Glomerular endothelial cell (primary cell): ENCODE measurements at regions not wholly inside any gene's neighbourhood (a gene's known extent, or its start where the extent isn't known, plus 50 kb on each side); places are given as distances from the start of the nearest gene placed in this dataset.
"Not testable (repeated sequence)": the region's sequence is repeated elsewhere in the genome, so short reads cannot be mapped to it uniquely, and the experiment has no call there.

ENCODE experiments used
- DNase-seq: peaks from one replicate; pipeline ENCODE4 v3.0.0-alpha.2; 2011; ENCODE audit warnings: low read depth, low spot score; ENCODE audit errors: extremely low read depth

DNA sequence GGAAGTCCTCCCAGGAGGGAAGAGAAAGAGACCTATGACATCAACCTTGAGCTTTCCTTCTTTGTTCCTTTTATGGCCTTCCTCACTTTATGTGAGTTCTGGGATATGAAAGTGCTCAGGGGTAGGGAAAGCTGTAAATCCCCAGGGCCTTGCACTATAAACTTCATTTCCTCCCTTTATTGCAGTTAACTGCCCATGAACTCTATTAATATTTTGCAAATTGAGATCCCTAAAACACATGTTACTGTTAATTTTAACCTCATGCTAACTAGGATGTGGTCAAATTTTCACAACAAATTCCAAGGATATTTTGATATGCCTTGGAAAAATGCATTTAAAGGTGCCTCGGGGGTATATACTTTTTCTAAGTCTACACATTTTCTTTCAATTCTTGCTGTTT is 359.9 kb downstream of the OSR1 start:
- DNase-seq: no peak

DNA sequence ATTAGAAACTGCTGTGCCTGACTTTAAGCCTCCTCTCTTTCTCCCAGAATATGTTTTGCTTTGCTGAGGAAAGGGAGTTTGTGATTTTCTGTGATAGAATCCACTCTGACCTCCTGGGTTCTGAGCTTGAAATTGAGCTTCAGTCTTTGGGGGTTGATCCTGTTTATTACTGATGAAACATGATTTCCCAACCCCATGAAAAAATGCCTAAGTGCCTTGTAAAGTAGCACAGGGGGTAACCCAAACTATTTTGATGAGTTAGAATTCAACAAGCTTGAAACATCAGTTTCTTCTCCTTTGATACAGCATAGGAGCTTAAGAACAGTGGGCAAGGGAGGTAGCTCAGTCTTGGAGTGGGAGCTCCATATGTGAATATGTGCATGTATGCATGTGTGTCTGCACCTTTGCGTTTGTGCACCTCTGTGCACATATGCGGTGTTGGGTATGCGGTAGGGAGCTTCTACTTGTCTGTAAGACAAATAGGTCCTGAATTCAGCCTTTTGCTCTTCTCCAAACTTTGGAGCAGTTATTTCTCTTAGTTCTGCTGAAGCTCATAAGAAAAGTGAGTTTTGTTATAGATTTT is 364.6 kb downstream of the OSR1 start:
- DNase-seq: no peak

DNA sequence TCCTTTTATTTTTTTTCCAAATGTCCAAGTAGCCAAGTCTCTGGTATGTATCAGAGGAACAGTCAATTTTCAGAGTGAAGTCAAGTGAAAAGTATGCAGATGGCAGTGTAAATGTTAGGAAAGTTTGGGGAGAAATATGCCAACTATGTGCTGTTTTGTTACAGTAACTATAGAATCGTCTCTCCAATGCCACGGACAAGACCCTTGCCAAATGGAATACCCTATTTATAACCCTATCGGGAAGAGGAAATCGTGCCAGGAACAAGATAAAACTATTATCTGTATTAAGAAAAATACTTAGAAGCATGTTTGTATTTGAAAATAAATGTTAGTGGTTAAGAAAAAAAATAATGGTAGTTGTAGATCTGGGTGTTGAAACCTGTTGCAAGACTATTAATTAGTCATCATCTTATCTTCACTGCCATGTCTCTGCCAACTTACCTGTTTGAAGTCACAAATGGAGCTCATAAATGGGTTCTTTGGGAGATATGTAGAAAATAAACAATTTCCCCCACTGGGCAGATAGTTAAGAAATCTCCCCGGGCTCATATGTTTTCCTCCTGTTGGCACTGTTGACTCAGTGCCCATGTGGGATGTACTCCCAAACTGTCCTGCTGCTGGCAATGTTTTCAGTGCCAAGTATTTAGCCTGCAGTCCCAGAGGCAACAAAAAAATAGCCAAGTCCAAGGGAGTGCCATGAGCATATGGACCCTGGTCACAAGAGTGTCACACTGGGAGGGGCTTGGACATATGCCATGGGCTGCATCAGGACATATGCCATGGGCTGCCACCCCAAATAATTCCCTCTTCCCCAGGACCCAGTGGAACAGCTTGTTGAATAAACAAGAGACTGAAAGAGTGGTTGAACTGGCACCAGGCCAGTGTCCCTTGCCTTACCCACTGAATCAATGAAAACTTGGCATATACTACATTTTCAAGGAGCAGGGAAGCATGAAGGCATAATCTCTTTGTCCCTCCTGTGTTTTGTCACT is 366.9 kb downstream of the OSR1 start:
- DNase-seq: no peak

DNA sequence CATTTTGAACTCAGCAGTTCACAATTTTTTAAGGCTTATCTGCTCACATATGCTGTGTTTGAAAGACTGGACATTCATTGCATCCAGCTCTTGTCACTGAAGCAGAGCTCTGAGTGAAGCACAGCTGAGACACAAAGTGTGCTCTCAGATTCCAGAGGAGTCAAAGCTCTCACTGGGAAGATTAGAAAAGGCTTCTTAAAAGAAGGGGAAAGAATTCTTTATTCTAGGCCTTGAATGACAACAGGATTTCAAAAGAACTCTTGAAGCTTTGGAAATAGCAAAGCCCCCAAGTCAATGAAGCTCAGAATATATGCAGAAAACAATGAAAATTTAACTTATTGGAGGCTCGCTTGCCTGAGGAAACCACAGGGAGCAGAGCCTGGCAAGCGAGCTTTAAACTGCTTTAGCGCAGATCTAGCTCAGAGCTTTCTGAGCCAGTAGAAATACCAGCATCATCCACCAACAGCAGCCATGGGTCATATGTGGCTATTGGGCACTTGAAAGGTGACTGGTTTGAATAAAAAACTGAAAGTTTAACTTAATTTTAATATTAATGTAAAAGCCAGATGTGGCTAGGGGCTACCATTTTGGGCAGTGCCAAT is 369.7 kb downstream of the OSR1 start:
- no peak for DNase-seq

DNA sequence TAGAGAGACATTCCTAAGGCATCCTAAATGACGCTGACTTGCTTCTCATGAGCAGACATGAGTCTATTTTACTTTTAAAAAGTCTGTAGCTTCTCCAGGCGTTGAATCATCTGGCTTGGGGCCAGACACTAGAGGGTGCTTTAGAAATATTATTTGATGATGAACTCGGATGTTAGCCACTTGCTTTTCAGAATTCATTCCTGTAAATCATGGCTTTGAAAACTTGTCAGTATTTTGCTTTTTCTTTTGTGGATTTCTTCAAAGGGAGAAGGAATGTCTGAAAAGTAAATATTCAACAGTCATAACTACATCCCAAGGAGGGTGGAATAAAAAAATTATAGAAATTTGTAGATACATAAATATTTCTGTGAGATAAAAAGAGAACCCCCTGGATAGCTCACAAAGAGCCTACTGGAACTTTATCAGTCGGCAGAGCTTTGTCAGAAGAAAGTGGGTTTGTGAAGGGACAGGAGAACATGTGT is 370.8 kb downstream of the OSR1 start:
- DNase-seq: no peak

DNA sequence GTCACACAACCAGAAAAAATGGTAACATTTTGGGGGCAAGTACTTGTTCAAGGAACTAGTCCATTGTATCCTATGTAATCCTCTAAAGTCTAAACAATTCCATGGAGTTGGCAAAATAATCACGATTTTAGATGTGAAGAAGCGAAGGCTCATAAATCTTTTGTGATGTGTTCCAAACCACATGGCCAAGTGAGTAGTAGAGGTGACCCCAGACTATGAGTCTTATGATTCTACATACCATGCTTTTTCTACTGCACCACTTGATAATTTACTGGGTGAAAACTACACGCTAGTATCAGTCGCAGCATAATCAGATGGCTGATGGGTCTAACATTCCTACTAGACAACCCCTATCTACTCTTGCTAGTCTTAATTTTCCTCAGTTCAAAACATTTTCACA is 371.4 kb downstream of the OSR1 start:
- no peak for DNase-seq

DNA sequence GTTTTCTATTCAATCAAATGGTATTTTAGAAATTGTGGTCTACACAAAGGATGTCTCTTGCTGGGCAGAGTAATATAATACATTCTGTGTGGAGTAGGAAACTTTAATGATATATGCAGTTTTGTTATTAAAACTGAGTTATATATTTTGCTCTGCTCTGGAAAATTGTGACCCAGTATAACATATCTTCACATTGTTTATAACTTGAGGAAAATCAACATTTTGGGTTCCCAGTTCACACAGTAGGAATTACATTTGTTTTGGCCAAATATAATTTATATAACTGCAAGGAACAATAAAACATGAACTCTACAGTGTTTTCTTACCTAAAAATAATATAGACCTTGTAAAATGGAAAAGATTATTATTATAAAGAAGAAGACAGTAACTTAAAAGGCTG is 372.4 kb downstream of the OSR1 start:
- no peak for DNase-seq

DNA sequence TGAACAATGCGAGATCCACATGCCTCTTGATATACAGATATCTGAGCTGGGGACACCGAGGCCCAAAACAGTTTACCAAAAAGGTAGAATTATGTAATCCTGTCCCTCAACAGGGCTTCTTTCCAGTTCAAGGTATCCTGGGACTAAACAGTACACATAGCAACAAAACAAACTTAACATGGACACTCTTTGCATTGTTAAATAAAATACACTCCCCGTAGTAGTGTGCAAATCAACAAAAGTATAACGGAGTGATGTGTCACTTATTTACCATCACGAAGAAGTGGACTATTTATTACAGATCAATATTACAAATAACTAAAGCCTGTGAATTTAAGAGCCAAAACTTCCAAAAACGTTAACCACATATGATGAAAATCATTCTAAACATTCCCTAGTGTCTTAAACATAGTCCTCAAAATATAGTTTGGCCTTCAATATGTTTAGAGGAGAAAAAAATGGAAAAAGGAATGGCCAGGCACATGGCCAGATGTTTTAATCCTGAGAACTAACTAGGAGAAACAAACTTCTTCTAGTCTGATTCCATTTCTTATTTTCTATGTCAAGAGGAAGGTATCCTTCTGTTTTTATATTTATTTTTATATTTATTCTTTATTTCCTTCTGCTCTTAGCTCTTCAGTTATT is 377.5 kb downstream of the OSR1 start:
- no peak for DNase-seq

DNA sequence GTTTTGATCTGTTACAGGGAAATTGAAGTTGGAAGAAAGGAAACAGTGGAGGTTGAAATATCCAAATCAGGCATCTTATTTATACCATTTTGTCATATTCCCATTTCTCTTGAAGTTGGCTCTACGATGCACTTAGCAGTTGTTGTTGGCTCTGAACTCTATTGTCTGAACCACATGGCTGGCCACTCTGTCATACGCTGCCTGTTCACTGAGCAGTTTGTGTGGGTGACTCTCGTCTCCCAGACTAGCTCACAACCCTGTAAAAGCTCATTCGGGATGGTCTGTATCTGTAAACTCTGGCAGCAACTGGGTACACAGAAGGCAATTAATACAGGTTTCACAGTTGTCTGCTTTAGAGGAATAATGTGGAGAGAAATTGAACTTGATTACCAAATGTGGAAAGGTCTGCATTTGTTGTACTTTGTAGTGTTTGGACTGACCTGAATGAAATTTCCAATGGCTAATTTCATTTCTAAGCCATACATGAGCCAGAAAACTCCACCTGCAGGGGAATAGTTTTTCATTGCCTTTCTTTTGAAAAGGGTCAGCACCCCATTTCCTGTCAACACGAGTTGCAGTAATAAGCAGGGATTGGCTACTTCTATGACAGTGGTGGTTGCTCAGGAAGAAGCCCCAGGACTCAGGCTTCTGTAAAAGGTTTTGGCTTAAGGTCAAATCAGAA is 378.2 kb downstream of the OSR1 start:
- DNase-seq: no peak

DNA sequence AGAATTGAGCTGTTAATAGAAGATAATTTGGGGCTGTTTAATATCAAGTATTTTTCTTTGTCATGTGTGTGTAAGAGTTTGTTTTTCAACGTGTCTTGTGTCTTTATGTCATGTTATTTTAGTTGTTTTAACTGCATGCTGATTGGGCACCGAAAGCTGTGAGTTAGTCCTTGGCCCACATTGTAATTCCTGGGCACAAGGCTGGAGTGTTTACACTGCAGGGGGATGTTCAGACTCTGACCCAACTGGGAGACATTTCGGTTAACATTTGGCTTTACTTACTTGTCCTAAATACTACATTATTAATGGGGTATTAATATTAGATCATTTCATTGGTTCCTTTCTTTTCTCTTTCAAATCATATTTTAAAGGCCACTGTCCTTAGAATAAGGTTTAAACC is 381.0 kb downstream of the OSR1 start:
- no peak for DNase-seq

DNA sequence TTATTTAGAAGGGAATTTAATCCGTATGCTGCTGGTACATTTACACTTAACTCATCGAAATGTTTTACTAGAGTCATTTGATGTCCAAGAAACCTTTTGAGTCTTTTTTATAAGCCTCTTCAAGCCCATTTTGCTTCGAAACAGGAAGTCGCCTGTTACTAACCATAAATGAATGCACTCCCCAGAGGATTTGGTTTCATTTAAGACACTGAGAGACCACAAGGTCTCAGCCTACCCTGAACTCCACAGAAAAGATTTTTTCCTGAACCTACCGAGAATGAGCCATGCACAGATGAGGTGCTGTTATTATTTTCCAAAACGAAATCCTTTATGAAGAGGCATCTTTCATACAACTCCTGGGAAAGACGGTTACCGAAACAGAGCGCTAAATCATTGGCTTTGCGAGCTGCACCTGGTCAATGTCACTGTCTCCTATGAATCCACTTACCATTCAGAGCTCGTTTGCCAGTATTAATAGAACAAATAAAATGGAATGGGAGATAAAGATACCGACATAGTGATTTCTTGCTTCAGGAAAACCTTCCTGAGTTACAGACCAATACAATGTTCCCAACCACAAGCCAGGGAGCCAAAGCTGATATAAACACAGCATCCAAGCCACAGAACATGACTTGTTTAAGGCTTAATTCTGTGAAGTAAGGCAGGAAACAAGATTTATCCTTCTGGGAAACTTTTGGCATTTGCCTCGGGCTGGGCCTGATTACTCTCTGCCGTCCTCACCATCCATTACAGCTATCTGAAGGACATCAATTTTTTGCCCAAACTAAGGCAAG is 382.1 kb downstream of the OSR1 start:
- DNase-seq: no peak

DNA sequence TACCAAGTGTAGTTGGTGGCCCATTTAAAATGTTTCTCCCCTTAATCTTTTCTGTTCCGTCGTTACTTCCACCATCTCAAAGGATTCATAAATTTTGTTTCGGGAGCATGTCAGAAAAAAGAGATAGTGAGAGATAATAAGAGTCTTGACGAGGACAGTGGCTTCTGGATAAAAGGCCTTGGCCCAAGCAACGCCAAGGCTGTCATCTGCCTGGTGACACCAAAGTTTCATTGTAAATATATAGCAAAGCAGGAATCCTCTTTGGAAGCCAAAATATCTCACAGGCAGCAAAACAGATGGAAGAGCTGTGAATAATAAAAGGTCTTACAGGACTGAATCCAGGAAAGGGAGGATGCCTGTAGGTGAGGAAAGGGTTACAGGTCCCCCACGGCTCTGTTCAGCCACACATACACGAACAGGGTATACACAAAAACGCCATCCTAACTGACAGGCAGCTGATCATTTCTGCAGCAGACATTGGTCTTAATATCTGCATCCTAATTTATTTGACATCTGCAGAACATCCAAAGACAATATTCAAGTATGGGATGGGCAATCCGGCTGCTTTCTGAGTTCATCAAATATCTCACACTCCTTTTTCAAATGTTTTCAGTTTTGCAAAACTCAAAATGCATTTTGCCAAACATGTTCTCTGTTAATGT is 382.8 kb downstream of the OSR1 start:
- no peak for DNase-seq

DNA sequence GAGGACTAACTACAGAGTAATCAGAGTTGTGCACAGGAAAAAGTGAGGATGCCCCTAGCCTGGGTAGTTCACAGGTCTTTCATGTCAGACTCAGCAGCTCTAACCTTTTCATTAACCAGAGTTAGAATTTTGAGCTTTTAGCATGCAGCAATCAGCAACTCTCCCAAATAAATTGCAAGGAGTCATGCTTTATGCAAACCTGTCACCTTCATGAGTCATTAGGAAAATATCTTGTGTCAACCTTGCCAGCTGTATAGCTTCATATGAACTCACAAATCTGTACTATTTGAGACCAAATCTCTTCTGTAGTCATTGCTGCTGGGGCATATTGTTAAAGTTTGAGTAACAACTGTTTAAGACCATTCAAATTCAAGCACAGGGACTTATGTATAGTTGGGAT is 382.3 kb upstream of the NT5C1B start:
- no peak for DNase-seq

DNA sequence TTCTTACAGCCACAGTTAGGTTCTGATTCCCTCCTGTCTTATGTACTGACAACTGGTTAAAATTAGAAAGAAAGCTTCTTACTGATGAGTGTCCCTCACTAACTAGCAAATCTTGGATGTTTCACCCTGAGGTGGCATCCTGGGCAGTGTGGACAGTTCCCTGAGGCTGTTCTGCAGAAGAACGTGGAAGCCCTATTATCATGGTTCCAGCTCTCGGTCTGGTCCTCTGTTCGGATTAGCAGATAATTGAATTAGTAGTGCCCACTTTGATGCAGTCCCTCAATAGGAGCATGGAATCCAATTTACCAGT is 381.7 kb upstream of the NT5C1B start:
- DNase-seq: no peak

DNA sequence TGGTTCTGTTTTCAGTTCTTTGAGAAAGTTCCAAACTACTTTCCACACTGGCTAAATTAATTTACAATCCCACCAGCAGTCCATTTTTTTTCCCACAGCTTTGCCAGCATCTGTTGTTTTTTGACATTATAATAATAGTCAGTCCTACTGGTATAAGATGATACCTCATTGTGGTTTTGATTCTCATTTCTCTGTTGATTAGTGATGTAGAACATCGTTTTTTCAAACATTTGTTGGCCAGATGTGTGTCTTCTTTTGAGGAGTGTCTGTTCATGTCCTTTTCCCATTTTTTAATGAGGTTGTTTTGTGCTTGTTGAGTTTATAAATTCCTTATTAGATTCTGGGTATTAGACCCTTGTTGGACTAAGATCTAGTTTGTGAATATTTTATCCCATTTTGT is 376.8 kb upstream of the NT5C1B start:
- DNase-seq: no peak

DNA sequence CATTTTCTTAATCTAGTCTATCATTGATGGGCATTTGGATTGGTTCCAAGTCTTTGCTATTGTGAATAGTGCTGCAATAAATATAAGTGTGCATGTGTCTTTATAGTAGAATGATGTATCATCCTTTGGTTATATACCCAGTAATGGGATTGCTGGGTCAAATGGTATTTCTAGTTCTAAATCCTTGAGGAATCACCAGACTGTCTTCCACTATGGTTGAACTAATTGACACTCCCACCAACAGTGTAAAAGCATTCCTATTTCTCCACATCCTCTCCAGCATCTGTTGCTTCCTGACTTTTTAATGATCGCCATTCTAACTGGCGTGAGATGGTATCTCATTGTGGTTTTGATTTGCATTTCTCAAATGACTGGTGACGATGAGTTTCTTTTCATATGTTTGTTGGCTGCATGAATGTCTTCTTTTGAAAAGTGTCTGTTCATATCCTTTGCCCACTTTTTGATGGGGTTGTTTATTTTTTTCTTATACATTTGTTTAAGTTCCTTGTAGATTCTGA is 374.4 kb upstream of the NT5C1B start:
- DNase-seq: not testable (repeated sequence)

DNA sequence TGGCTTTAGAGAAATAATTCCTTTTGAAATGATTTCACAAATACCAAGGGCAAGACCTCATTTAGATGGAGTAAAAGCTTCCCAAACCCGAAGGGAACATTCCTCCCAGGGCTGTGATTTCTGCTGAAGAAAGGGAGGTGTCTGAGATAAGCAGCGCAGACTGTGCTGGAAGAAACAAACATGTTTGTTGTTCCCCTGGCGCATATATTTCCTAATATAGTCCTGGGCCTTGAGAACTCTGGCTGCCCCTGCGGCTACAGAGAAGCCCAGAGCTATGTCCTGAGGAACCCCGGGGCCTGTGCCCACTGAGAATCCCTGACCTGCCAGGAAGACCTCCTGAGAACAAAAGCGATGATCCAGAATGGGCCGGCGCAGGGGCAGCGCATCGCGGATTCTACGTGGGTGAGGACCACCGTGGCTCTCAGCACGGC is 372.6 kb upstream of the NT5C1B start:
- no peak for DNase-seq

DNA sequence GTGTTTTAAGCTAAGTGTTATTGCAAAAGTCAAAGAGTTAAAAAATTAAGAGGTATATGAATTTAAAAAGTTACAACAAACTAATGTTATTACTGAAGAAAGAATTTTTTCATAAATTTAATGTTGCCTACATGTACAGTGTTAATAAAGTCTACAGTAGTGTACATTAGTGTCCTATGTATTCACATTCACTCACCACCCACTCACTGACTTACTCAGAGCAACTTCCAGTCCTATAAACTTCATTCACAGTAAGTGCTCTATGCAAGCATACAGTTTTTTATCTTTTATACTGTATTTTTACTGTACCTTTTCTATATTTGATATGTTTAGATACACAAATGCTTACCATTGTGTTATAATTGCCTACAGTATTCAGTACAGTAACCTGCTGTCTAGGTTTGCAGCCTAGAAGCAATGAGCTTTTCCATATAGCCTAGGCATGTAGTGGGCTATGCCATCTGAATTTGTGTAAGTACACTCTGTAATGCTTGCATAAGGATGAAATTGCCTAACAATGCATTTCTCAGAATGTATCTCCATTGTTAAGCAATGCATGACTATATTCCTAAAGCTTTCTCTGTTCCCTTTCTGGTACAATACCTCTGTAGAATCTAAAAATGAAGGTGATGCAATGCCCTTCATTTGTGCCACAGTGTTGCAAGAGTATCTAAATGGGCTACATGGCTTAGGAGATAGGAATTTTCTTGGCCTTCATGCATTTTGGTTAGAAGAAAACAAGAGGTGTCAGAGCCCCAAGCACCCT is 370.8 kb upstream of the NT5C1B start:
- no peak for DNase-seq

DNA sequence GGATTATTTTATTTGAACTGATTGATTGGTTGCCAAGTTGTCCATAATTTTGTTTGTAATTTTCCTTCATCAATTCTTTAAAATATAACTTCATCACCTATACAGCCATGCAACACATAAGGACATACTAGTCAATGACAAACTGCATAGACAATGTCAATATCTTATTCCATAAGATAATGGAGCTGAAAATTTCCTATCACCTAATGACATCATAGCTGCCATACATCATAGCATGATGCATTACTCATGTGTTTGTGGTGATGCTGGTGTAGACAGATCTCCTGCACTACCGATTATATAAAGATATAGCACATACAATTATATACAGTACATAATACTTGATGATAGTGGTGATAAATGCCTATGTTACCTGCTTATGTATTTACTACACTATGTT is 369.8 kb upstream of the NT5C1B start:
- DNase-seq: no peak
